ENCODE measurements at regions not wholly inside any gene's neighbourhood (a gene's known extent, or its start where the extent isn't known, plus 50 kb on each side); places are given as distances from the start of the nearest gene placed in this dataset.
"Not testable (repeated sequence)": the region's sequence is repeated elsewhere in the genome, so short reads cannot be mapped to it uniquely, and the experiment has no call there.

GRCh38 chr2:163122257-163122656 is 283.7 kb upstream of the KCNH7 start:
- H3K36me3 ChIP-seq (ENCODE audit: control insufficient read depth in 2 of 3, insufficient read depth in 3 of 3, low read length in 3 of 3), result no peaks in the 10 kb centered on the region
- DNase-seq, result no peak
- intact Hi-C loops (cut with DNase I), result no loop called here
- H3K4me1 ChIP-seq (ENCODE audit: control insufficient read depth in 2 of 3, insufficient read depth in 2 of 3, low read depth in 1 of 3, low read length in 3 of 3), result no peaks in the 10 kb centered on the region
- FAIRE-seq, result no peak
- H3K4me3 ChIP-seq (ENCODE audit: low read length in 3 of 3), result no peak overlapping the region
- no peaks in the 10 kb centered on the region for H3K27me3 ChIP-seq (ENCODE audit: control insufficient read depth, insufficient read depth, low read length)
- no peak overlapping the region for H3K27ac ChIP-seq (ENCODE audit: low read depth in 2 of 2, low read length in 2 of 2)
- no peak overlapping the region for H3K9ac ChIP-seq (ENCODE audit: low read length in 3 of 3)
- H3K9me3 ChIP-seq (ENCODE audit: control insufficient read depth in 2 of 3, insufficient read depth in 1 of 3, low read length in 3 of 3), result no peaks in the 10 kb centered on the region
- TF ChIP-seq, protein P1, sequence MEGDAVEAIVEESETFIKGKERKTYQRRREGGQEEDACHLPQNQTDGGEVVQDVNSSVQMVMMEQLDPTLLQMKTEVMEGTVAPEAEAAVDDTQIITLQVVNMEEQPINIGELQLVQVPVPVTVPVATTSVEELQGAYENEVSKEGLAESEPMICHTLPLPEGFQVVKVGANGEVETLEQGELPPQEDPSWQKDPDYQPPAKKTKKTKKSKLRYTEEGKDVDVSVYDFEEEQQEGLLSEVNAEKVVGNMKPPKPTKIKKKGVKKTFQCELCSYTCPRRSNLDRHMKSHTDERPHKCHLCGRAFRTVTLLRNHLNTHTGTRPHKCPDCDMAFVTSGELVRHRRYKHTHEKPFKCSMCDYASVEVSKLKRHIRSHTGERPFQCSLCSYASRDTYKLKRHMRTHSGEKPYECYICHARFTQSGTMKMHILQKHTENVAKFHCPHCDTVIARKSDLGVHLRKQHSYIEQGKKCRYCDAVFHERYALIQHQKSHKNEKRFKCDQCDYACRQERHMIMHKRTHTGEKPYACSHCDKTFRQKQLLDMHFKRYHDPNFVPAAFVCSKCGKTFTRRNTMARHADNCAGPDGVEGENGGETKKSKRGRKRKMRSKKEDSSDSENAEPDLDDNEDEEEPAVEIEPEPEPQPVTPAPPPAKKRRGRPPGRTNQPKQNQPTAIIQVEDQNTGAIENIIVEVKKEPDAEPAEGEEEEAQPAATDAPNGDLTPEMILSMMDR (IDR thresholded peaks at IDR 0.05; ENCODE audit: borderline replicate concordance, extremely low read depth, insufficient read depth), result no peak

GRCh38 chr2:163121483-163121882 is 282.9 kb upstream of the KCNH7 start:
- no peak overlapping the region for H3K27ac ChIP-seq (ENCODE audit: low read depth in 2 of 2, low read length in 2 of 2)
- no peak for DNase-seq
- H3K4me3 ChIP-seq (ENCODE audit: low read length in 3 of 3), result no peak overlapping the region
- intact Hi-C loops (cut with DNase I), result no loop called here
- H3K4me1 ChIP-seq (ENCODE audit: control insufficient read depth in 2 of 3, insufficient read depth in 2 of 3, low read depth in 1 of 3, low read length in 3 of 3), result no peaks in the 10 kb centered on the region
- no peak for FAIRE-seq
- TF ChIP-seq, protein P1 (IDR thresholded peaks at IDR 0.05; ENCODE audit: borderline replicate concordance, extremely low read depth, insufficient read depth), result no peak
- H3K9ac ChIP-seq (ENCODE audit: low read length in 3 of 3), result no peak overlapping the region
- no peaks in the 10 kb centered on the region for H3K36me3 ChIP-seq (ENCODE audit: control insufficient read depth in 2 of 3, insufficient read depth in 3 of 3, low read length in 3 of 3)
- no peaks in the 10 kb centered on the region for H3K27me3 ChIP-seq (ENCODE audit: control insufficient read depth, insufficient read depth, low read length)
- H3K9me3 ChIP-seq (ENCODE audit: control insufficient read depth in 2 of 3, insufficient read depth in 1 of 3, low read length in 3 of 3), result no peaks in the 10 kb centered on the region

DNA sequence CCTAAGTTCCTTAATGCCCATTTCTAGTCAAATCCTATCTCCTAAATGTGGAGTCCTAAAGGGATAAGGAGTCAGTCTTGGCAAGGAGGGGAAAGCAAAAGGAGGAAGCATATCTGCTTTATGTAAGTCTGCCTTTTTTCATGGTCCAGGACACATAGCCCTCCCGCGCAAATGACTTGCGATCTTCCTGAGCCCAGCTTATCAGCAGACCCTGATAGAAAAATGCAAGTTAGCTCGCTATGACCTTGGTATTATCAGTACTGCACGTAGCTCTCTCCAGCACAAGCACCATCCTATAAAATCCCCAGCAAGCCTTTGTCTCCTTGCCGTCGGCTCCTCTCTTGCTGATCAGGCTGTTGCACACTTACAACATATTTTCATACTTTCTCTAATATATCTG is 281.4 kb upstream of the KCNH7 start:
- TF ChIP-seq, protein P1 (IDR thresholded peaks at IDR 0.05; ENCODE audit: borderline replicate concordance, extremely low read depth, insufficient read depth), result no peak
- Histone ChIP-seq H3K4me1 (ENCODE audit: control insufficient read depth in 2 of 3, insufficient read depth in 2 of 3, low read depth in 1 of 3, low read length in 3 of 3) (no peaks in the 10 kb centered on the region), H3K27me3 (ENCODE audit: control insufficient read depth, insufficient read depth, low read length) (no peaks in the 10 kb centered on the region), H3K9me3 (ENCODE audit: control insufficient read depth in 2 of 3, insufficient read depth in 1 of 3, low read length in 3 of 3) (no peaks in the 10 kb centered on the region), H3K36me3 (ENCODE audit: control insufficient read depth in 2 of 3, insufficient read depth in 3 of 3, low read length in 3 of 3) (no peaks in the 10 kb centered on the region), H3K4me3 (ENCODE audit: low read length in 3 of 3) (no peak overlapping the region), H3K9ac (ENCODE audit: low read length in 3 of 3) (no peak overlapping the region), H3K27ac (ENCODE audit: low read depth in 2 of 2, low read length in 2 of 2) (no peak overlapping the region)
- FAIRE-seq (no peak), DNase-seq (no peak)
- intact Hi-C loops (cut with DNase I), result no loop called here

- TF ChIP-seq, protein P1 (IDR thresholded peaks at IDR 0.05; ENCODE audit: borderline replicate concordance, extremely low read depth, insufficient read depth), result no peak
- Histone ChIP-seq H3K27ac (ENCODE audit: low read depth in 2 of 2, low read length in 2 of 2) (no peak overlapping the region), H3K9me3 (ENCODE audit: control insufficient read depth in 2 of 3, insufficient read depth in 1 of 3, low read length in 3 of 3) (no peaks in the 10 kb centered on the region), H3K9ac (ENCODE audit: low read length in 3 of 3) (no peak overlapping the region), H3K27me3 (ENCODE audit: control insufficient read depth, insufficient read depth, low read length) (no peaks in the 10 kb centered on the region), H3K4me1 (ENCODE audit: control insufficient read depth in 2 of 3, insufficient read depth in 2 of 3, low read depth in 1 of 3, low read length in 3 of 3) (peaks cover 0 to 4% (median 0%) of the 10 kb centered on the region in 3 donors), H3K36me3 (ENCODE audit: control insufficient read depth in 2 of 3, insufficient read depth in 3 of 3, low read length in 3 of 3) (no peaks in the 10 kb centered on the region), H3K4me3 (ENCODE audit: low read length in 3 of 3) (no peak overlapping the region)
- FAIRE-seq, result no peak
- intact Hi-C loops (cut with DNase I), result no loop called here
- no peak for DNase-seq
Measured at GRCh38 chr2:163086940-163087339, 248.4 kb upstream of the KCNH7 start.

GRCh38 chr2:163085366-163086024 is 246.9 kb upstream of the KCNH7 start:
- intact Hi-C loops (cut with DNase I); H3K36me3 ChIP-seq (ENCODE audit: control insufficient read depth in 2 of 3, insufficient read depth in 3 of 3, low read length in 3 of 3); FAIRE-seq: not testable (repeated sequence)

More at GRCh38 chr2:163085366-163086024, 246.9 kb upstream of the KCNH7 start:
- H3K9ac ChIP-seq (ENCODE audit: low read length in 3 of 3); H3K27me3 ChIP-seq (ENCODE audit: control insufficient read depth, insufficient read depth, low read length); H3K27ac ChIP-seq (ENCODE audit: low read depth in 2 of 2, low read length in 2 of 2); H3K4me1 ChIP-seq (ENCODE audit: control insufficient read depth in 2 of 3, insufficient read depth in 2 of 3, low read depth in 1 of 3, low read length in 3 of 3); H3K9me3 ChIP-seq (ENCODE audit: control insufficient read depth in 2 of 3, insufficient read depth in 1 of 3, low read length in 3 of 3); DNase-seq; H3K4me3 ChIP-seq (ENCODE audit: low read length in 3 of 3): not testable (repeated sequence)
